Urinary bladder (tissue), 3 donors: ENCODE measurements at regions not wholly inside any gene's neighbourhood (a gene's known extent, or its start where the extent isn't known, plus 50 kb on each side); places are given as distances from the start of the nearest gene placed in this dataset.

ENCODE experiments used
- DNase-seq: peaks from one replicate; pipeline ENCODE4 v3.0.0-alpha.2; 2015; ENCODE audit errors: extremely low spot score
- H3K27ac ChIP-seq: one replicate; pipeline ENCODE4 v1.5.1; 2013; ENCODE audit warnings: low read depth, mild to moderate bottlenecking, moderate library complexity
- H3K36me3 ChIP-seq: one replicate; pipeline ENCODE4 v1.6.1; 2013; ENCODE audit warnings: mild to moderate bottlenecking, moderate library complexity; ENCODE audit not compliant: insufficient read depth
- H3K4me1 ChIP-seq: one replicate; pipeline ENCODE4 v1.6.1; 2013; ENCODE audit warnings: mild to moderate bottlenecking, moderate library complexity; ENCODE audit not compliant: insufficient read depth
- H3K4me3 ChIP-seq: one replicate; pipeline ENCODE4 v1.5.1; 2013; ENCODE audit warnings: low read depth, low read length
- WGBS: extraction: QIAGEN DNeasy Blood & Tissue Kit; methylation state at CpG from one replicate; pipeline ENCODE4 v1.1.7; 2013; 5-methylcytosine and 5-hydroxymethylcytosine counted together
- donor health status: healthy with polysubstance abuse.
- donor health status: healthy.

DNA sequence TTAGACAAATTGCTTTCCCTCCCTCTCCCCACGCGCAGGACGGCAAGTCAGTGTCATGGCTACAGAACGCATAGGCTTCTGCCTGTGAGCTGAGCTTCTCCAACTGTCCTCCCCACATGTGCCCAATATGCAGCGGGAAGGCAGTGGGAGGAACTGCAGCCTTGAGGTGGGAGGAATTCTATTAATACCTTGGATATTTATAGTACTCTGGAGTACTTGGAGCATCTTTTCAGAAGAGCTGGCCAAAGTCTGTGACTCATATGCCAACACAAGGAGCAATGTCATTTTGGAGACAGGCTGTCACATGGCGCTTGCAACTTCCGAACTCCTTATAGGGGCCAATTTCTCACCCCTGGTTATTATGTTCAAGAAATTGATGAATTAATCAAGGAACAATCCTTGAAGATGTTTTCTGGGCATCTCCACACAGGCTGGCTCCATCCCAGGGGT lies 245.0 kb upstream of the SERP2 start:
- WGBS = 67% methylated on average over 7 of the region's 7 CpGs
- no peak overlapping the region for H3K4me3 ChIP-seq
- no peaks in the 10 kb centered on the region for H3K36me3 ChIP-seq
- no peaks in the 10 kb centered on the region for H3K4me1 ChIP-seq
- no peak for DNase-seq
- no peak overlapping the region for H3K27ac ChIP-seq

DNA sequence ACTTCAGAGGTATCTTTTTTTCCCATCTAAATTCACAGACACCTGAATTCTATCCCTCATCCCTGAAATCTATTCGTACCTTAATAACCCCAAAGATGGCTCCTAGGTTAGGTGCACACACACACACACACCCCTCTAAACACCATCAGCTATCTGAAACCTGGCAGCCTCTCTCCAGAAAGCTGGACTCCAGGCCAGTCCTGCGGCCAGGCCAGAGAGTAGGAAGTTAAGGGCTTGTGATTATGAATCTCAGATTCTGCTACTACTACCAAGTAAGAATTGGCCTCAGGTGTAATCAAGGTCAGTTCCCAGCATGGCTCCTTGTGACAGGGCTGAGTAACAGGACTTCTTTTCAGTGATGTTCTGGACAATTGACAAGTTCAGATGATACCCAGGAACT lies 244.2 kb upstream of the SERP2 start:
- DNase-seq = no peak
- Histone ChIP-seq H3K27ac (no peak overlapping the region), H3K36me3 (no peaks in the 10 kb centered on the region), H3K4me3 (no peak overlapping the region), H3K4me1 (no peaks in the 10 kb centered on the region)
- WGBS = 82% methylated on average over 2 of the region's 2 CpGs

DNA sequence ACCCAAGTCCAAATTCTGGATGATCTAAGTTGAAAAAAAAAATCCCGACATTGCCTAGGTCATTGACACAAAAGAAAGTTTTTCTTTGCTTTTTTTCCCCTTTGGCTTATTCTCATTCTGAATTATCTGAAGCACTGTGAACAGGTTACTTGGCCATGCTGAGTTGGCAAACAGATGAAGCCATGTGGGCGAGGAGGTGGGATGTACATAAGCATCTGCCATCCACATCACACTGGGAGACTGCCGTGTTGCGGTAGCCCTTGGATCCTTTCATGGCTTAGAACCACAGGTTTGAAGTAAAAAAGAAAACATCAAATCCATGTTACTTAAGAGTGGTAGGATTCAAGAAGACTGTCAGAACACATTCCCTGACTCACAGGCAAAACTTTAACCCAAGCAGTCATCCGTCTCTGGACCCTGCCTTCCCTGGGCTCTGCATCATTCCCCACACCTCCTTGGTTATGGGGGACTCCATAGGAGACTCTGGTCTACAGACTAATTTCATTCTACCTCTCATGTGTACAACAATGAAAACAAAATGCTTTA lies 242.5 kb upstream of the SERP2 start:
- Histone ChIP-seq H3K36me3 (no peaks in the 10 kb centered on the region), H3K4me1 (no peaks in the 10 kb centered on the region), H3K27ac (no peak overlapping the region), H3K4me3 (no peak overlapping the region)
- DNase-seq = no peak
- 92% methylated on average over 5 of the region's 5 CpGs for WGBS

DNA sequence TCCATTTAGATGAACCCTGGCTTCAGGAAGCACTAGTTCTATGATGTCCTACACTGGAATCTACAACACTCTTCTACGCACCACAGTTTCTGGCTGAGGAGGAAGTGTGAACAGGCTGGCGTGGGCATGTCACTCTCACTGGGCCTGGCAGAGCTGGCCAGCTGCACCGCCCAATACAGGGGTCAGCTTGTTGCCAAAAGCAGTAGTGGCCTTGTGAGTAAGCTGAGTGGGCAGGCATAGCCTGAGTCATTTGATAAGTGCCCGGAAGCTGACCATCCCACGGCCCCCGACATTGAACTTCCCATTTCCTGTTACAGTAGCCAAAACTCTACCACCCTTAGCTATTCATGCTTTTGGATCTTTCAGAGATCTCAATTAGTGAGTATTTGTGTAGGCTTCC lies 240.9 kb upstream of the SERP2 start:
- whole genome bisulfite sequencing = 72% methylated on average over 6 of the region's 6 CpGs
- no peak overlapping the region for H3K4me3 ChIP-seq
- no peaks in the 10 kb centered on the region for H3K4me1 ChIP-seq
- no peaks in the 10 kb centered on the region for H3K36me3 ChIP-seq
- DNase-seq = no peak
- no peak overlapping the region for H3K27ac ChIP-seq

DNA sequence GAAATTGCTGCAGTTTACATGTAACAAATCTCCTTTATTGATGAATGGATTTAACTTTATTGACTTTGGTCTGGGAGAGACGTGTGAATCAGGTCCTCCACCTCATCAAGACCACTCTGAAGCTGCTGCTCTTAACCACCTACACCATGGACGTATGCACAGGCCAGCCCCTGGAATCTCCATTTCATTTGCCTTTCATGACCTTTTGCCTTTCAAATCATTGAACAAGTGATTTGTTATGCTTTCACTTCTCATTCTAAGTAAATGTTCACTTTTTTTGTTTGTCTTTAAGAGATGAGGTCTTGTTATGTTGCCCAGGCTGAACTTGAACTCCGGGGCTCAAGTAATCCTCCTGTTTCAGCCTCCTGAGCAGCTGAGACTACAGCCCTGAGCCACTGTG lies 240.0 kb upstream of the SERP2 start:
- Histone ChIP-seq H3K36me3 (no peaks in the 10 kb centered on the region), H3K27ac (no peak overlapping the region), H3K4me1 (no peaks in the 10 kb centered on the region), H3K4me3 (no peak overlapping the region)
- DNase-seq = no peak
- 80% methylated on average over 3 of the region's 3 CpGs for WGBS

DNA sequence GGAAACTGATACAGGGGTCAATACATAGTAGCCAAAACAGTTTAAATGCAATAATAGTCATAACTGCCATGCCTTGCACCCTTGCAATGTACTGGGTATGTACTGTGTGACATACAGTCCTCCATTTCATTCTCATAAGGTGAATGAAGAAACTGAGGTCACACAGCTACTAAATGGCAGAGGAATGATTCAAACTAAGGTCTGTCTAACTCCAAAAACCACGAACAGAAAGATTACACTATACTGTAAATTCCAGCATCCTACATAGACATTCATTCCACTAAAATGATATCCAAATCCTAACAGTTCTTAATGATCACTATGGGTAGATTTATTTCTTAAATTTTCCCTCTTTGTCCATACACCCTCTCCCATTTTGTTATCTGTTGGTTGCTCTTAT lies 238.1 kb upstream of the SERP2 start:
- no peak for DNase-seq
- Histone ChIP-seq H3K27ac (no peak overlapping the region), H3K4me3 (no peak overlapping the region), H3K4me1 (no peaks in the 10 kb centered on the region), H3K36me3 (no peaks in the 10 kb centered on the region)
- 66% methylated on average over 1 of the region's 1 CpG for WGBS

DNA sequence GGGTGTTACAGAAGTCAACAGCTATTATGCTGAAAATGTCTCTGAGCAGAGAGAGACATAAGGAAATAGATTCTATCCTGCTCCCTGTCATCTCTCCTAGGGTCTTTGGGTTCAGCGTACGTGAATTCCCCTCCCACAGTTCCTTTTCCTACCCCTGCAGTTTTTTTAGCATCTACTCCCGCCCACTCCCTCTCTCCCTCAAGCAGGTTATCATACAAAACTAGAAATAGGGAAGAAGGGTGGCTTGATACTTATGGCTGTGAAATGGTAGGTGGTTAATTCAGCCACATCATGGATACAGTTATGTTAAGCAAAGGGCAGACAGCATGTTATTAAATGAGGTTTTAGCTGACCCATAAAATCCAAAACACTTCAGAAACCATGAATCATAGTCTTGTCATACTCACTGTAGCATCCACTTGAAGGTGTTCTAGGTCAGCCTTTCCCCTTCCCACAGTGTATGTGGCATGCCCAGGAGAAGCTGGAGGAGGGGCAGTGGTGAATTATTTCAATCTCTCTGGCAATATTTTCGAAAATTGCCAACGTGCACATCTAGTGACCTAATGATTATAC lies 236.8 kb upstream of the SERP2 start:
- H3K4me3 ChIP-seq = no peak overlapping the region
- H3K27ac ChIP-seq = no peak overlapping the region
- WGBS = 65% methylated on average over 5 of the region's 5 CpGs
- no peak for DNase-seq
- H3K4me1 ChIP-seq = no peaks in the 10 kb centered on the region
- H3K36me3 ChIP-seq = no peaks in the 10 kb centered on the region

DNA sequence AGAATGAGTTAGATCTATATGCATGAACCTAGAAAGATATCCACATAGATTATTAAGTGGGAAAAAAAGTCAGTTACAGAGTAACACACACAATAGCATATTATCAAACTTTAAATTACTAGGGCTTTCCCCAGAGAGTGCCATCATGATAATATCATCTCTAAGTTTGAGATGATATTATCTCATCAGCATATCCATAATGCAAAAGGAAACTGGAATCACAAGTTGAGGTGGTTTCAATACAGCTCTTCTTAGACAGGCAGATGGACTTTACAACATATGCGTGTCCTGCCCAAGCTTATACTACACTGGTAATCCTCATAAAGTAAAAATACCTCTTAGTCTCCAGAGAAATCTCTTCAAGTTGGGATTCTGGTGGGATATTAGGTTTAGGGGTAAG lies 236.2 kb upstream of the SERP2 start:
- H3K27ac ChIP-seq = no peak overlapping the region
- no peak for DNase-seq
- 92% methylated on average over 1 of the region's 1 CpG for WGBS

DNA sequence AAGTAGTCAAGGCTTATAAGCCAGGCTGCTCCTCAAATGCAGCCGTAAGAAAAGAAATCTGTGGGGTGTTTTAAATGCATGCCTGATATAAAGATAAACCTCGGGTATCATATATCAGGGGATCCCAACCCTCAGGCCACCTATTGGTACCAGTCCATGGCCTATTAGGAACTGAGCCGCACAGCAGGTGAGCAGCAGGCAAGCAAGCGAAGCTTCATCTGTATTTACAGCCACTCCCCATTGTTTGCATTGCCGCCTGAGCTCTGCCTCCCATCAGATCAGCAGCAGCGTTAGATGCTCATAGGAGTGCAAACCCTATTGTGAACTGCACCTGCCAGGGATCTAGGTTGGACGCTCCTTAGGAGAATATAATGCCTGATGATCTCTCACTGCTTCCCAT lies 233.5 kb upstream of the SERP2 start:
- Histone ChIP-seq H3K4me1 (peaks cover 1% of the 10 kb centered on the region), H3K27ac (no peak overlapping the region), H3K36me3 (no peaks in the 10 kb centered on the region), H3K4me3 (no peak overlapping the region)
- 74% methylated on average over 7 of the region's 7 CpGs for WGBS
- DNase-seq = no peak

More for the DNA sequence above, 236.2 kb upstream of the SERP2 start:
- H3K4me3 ChIP-seq = no peak overlapping the region
- no peaks in the 10 kb centered on the region for H3K4me1 ChIP-seq
- H3K36me3 ChIP-seq = no peaks in the 10 kb centered on the region

DNA sequence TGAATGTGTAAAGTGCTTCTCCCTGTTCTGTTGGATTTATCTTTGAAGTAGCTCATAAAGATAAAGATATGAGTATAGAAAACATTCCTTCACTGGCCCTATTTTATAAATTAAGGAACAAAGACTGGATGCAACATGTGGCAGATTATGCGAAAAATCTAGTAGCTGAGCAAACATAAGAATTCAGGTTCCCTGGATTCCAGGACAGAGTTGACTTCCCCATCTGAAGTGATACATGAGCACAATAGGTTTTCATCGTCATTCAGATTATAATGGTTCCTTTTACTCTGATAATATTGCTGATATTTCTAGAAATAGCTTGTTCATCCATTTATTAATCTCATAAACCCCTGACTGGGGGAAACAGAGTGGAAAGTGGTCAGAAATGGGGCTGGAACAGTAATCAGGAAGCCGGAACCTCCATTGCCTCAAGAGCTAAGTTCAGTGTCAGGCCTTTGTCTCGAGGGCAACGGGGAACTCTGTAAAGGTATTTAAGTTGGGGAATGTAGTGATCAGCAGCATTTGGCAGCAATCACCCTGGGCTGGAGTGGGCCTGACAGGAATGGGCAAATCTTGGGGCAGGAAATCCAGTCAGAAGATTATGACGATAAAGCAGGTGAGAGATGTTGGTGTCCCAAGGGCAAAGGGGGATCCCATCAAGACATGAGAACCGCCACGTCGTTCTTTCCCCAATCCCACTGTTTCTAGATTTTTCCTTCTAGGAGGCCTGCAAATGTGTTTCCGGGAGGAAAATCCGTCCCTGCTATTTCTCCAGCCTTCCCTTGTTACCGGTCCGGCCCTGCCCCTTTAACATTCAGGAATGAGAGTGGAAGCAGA lies 232.5 kb upstream of the SERP2 start:
- 46% methylated on average over 13 of the region's 13 CpGs for WGBS
- DNase-seq = no peak

DNA sequence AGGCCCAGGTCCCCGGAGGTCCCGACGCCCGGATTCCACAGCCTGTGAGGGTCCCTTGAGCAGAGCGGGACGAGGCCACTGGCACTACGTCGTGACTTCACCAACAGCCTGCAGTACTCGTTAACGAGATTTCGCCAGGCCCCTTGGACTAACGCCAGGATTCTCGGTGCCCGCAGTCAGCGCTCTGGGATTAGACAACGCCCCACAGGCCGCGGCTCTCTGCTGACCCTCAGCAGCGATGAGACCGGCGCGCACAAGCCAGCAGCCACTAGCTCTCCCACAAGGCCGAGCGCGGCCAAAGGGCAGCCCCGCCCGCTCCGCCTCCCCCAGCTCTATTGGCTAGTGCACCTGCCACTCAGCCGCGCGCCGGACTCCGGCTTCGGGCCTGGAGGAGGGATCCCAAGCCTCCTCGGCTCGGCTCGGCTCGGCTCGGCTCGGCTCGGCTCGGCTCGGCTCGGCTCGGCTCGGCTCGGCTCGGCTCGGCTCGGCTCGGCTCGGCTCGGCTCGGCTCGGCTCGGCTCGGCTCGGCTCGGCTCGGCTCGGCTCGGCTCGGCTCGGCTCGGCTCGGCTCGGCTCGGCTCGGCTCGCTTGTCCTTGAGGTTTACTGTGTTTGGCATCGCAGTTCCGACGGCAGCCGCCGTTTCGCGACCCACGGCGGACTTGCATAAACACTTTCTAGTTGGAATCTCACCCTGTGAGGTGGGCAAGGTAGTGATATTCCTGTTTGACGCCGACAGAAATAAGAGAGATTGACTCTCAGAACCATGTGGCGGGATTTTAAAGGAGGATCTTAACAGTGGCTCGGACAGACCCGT lies 231.7 kb upstream of the SERP2 start:
- peak overlapping the region; percentile 45 for H3K4me3 ChIP-seq
- H3K27ac ChIP-seq = peak overlapping the region; percentile 85
- peak; percentile 75 for DNase-seq
- under 1% methylated on average over 82 of the region's 84 CpGs for WGBS
- H3K36me3 ChIP-seq = no peaks in the 10 kb centered on the region
- H3K4me1 ChIP-seq = peaks cover 1% of the 10 kb centered on the region

More for the DNA sequence above, 232.5 kb upstream of the SERP2 start:
- H3K4me3 ChIP-seq = peak overlapping the region; percentile 38
- H3K27ac ChIP-seq = peak overlapping the region; percentile 85
- H3K36me3 ChIP-seq = no peaks in the 10 kb centered on the region
- peaks cover 1% of the 10 kb centered on the region for H3K4me1 ChIP-seq

DNA sequence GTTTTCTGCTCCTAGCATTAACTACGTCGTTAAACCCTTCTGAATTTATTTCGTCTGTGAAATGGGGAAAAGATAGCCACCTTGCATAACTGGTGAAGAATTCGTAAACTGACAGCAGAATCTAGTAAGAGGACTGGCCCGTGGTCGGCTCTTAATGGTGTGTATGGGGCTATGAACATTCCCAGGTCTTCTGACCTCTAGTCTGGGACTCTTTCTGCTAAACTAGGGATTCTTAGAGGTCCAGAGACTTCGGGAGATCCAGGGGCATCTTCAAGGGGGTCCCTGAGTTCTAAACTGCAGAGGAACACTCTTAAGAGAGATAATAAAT lies 231.1 kb upstream of the SERP2 start:
- no peak for DNase-seq
- Histone ChIP-seq H3K4me1 (peaks cover 1% of the 10 kb centered on the region), H3K36me3 (no peaks in the 10 kb centered on the region), H3K4me3 (peak overlapping the region; percentile 45), H3K27ac (peak overlapping the region; percentile 80)
- WGBS = 3% methylated on average over 7 of the region's 7 CpGs

DNA sequence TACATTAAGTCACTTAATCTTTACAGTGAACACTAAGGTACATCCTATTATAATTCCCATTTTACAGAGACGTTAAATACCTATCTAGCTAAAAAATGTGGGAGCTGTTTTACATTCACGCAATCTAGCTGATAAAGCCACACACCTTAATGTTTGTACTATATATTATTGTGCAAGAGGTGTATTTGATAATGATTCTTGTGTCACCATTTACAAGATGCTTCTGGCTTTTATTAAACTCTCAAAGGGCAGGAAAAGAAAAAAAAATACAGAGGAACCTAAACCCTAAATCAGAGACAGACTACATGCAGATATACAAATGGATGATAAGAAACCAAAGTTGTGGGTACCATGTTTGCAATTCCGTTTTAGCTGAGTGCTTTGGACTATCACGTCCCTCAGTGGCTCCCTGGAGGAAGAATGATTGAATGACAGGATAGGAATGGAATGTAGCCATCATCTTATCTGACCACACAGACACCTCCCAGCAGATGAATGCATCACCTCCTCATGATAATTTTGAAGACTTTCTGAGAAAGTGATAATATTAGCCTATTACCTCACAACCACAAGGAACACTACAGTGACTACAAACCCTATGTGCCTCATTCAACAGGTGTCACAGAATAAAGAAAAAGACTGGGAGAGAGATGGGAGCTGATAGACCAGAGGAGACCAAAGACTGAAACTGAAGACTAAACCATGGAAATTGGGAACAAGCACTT lies 230.5 kb upstream of the SERP2 start:
- H3K4me3 ChIP-seq = no peak overlapping the region
- no peaks in the 10 kb centered on the region for H3K36me3 ChIP-seq
- WGBS = 65% methylated on average over 4 of the region's 4 CpGs
- H3K4me1 ChIP-seq = peaks cover 1% of the 10 kb centered on the region
- H3K27ac ChIP-seq = no peak overlapping the region
- DNase-seq = no peak
